DMS 273 (cell line): ENCODE measurements at regions not wholly inside any gene's neighbourhood (a gene's known extent, or its start where the extent isn't known, plus 50 kb on each side); places are given as distances from the start of the nearest gene placed in this dataset.

ENCODE experiments used
- DNase-seq: peaks from one replicate; lab custom pipeline; 2025; ENCODE audit not compliant: unreplicated experiment; lab: John Stamatoyannopoulos, UW

- DNase-seq: no peak
These were observed 56.7 kb upstream of the PHACTR3 start for GRCh38 chr20:59547596-59547995.
